ENCODE measurements at regions not wholly inside any gene's neighbourhood (a gene's known extent, or its start where the extent isn't known, plus 50 kb on each side); places are given as distances from the start of the nearest gene placed in this dataset.
A peak's percentile ranks its signal among the peaks of the same experiment; 100 is the strongest.
"Not testable (repeated sequence)": the region's sequence is repeated elsewhere in the genome, so short reads cannot be mapped to it uniquely, and the experiment has no call there.

GRCh38 chr12:97940105-97940504 lies 477.5 kb downstream of the RMST start:
- no peak for DNase-seq

- no peak for DNase-seq
Measured at GRCh38 chr12:97940629-97941028, 478.0 kb downstream of the RMST start.

- no peak for DNase-seq
Measured at GRCh38 chr12:97941686-97942354, 479.2 kb downstream of the RMST start.

DNA sequence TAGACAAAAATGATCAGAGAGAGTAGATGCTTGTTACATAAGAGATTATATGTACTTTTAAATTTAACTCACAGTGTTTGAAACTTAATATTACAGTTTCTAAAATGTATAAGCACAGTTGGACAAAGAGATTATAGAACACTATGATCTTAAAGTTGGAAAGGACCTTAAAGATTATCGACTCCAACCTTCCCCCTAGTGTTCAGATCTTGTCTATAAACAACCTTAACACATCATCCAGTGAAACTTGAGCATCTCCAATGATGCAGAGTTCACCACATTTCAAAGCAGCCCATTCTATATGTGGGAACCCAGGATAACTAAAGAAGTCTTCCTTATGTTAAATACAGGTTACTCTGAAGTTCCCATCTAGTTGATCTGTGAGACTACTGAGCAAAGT lies 480.8 kb downstream of the RMST start:
- no peak for DNase-seq

DNA sequence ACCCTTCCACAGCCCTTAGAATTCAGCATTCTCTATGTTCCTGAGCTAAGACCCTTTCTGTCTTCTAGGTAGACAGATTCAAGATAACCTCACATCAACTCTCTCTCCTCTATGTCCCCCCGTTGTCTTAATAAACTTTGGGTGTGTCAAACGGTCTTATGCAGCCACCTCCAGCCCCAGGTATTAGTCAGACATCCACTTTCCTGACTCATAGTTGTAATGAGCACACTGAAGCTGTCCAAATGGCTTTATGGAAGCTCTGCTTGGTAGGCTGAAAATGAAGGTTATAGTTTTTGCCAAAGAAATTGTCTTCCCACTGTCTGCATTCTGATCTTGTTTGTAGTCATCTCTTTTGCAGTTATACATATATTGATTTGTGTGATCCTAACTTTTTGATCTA lies 482.0 kb downstream of the RMST start:
- DNase-seq = no peak

- DNase-seq = no peak
Measured at GRCh38 chr12:97946701-97947100, 484.1 kb downstream of the RMST start.

DNA sequence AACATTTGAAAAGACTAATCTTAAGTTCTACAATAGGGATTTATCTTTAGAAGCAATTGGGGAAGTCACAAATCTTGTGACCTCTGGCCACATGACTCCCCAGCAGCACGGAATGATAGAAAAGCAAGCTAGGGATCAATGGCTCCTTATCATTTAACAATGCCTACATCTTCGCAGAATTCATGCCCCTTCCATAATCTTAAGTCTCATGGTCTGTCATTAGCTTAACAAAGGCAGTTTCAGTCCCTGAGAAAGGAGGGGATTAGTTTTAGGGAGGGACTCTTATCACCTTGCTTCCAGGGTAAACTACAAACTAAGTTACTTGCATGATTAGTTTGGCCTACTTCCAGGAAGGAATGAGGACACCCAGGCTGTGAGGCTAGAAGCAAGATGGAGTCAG lies 486.0 kb downstream of the RMST start:
- DNase-seq = no peak

GRCh38 chr12:97951239-97951638 lies 488.6 kb downstream of the RMST start:
- no peak for DNase-seq

DNA sequence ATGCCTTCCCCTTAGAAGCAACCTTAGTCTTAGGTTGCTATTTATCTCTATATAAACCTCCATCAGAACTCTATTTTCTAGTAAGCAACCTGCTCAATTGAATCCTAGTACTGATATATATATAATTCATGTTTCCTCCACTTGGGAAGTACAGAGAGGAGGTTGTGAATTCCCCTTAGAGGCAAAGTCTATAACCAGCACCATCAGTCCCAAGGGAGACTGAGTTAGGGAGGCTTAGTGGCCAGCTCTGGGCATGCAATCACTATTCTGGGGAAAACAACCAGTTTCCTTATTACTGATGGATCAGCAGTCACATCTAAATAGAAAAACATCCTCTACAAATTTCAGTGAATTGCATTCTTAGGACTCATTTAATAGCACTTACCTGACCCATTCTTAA lies 489.1 kb downstream of the RMST start:
- DNase-seq = no peak

DNA sequence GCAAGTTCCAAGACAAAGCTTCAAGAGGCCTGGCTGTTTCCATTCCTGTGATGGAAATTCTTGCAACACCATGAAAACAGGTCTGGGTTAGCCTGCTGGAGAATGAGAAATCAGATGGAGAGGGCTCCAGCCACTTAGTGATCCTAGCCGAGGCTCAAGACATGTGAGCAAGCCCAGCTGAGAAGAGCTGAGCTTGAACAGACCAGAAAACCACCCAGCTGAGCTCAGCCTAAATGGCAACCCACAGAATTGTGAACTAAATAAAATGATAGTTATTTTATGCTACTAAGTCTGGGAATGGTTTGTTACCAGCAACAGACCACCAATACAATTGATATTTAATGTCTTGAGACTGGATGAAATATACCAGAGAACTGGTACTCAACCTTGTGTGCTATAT lies 494.5 kb downstream of the RMST start:
- no peak for DNase-seq

DNA sequence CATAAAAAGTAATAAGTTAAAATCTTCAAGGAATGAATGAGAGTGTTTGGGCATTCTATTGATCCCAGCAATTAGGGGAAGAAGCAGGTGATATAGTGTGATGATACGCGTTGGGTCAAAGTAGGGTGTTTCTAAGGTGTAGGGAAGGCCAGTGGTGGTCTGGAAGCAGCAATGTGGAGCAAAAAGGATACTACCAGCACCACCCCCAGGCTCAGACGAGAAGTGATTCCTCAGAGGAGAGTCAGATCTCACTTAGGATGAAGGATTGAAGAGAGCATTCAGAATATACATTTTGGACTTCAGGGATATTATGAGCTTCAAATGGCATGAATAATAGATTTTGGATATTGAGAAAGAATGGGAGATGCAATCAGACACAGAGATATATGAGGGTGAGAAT lies 497.6 kb downstream of the RMST start:
- no peak for DNase-seq

DNA sequence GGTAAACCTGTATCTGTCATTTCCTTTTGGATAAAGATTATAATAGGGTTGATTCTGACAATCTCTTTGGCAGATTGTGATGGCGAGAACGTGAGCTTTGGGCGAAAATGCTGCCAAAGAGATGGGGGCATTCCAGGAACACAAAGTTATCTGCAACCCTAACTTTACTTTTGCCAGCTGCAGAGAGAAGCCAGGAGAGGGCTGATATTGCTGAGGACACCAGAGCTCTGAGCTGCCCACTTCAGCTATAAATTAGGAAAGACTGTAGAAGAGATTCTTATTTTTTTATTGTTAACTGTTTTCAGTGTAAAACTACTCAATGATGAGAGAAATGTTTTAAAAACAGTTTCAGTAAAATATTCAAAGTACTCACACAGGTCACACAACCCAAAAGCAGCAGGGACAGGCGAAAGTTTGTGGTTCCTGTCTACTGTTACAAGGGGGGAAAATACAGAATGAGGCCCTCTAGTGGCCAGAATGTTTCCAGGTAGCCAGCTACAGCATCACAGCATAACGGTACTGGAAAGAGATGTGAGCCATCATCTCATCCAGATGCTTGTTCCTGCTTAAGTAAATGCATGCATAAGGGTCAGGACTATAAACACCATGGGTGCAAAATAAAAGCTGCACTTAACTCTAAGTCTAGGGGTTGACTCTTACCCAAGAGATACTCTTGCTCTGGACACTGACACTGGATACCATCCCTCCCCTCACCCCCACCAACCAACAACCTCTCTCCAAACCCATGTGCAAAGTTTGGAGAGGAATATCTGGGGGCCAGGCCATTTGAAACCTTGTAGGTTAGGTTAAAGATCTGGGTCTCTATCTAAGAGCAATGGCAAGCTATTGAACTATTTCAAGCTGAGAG lies 498.4 kb downstream of the RMST start:
- peak; percentile 2 for DNase-seq

- no peak for DNase-seq
Measured at GRCh38 chr12:97967831-97968230, 505.2 kb downstream of the RMST start.

GRCh38 chr12:97968641-97969197 lies 506.1 kb downstream of the RMST start:
- no peak for DNase-seq

DNA sequence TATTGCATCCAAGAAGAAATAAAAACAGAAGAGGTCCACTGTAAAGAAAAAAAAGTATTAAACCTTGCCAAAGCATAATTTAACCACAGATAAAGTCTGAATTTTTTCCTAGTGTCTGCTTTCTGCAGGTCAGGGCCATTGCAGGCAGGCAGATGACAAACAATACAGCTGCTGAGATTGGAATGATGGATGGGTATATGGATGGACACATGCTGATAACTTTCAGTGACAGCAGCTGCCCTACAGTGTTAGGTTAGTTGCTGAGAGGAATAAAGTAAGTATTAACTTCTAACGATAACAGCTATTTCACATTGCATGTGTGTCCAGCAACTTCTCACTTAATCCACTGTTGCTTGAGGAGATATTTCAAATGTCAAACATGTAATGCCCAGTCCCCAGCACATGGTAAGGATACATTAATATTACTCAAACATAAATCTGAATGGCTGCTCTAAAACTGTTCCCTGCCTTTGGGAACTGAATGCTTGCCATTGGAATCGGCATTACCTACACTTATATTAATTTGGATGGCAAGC lies 515.3 kb downstream of the RMST start:
- DNase-seq = no peak

GRCh38 chr12:97982684-97983083 lies 520.1 kb downstream of the RMST start:
- DNase-seq = no peak

DNA sequence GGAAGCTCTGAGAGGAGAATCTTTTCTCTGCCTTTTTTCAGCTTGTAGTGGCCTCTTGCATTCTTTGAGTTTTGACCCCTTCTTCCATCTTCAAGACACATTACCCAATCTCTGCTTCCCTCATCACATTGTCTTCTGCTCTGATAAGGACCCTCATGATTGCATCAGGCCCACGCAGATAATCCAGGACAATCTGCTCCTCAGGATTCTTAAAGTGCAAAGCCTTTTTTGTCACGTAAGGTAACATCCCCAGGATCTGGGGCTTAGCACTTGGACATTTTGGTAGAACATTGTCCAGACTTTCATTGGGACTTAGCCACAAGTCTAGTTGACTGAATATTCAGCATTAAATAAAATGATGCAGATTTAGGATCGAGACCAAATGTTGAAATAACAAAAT lies 521.2 kb downstream of the RMST start:
- no peak for DNase-seq

DNA sequence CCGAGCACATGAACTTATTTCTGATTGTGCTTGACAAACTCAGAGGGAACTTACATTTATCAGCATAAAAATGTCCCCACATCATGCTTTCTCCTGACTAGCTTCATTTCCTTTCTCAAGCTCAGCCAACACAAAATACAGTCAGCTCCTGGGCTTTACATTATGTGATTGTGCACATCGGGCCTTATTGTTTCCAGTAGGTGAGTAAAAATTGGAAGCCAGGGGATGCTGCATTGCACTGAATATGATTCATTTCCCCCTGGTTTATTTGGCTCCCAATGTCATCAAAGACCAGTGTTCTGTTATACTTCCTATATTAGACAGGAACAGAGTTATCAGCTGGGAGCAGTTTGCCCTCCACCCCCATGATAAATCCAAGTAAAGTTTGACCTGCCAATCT lies 521.8 kb downstream of the RMST start:
- no peak for DNase-seq

GRCh38 chr12:97984974-97985580 lies 522.5 kb downstream of the RMST start:
- DNase-seq = no peak

DNA sequence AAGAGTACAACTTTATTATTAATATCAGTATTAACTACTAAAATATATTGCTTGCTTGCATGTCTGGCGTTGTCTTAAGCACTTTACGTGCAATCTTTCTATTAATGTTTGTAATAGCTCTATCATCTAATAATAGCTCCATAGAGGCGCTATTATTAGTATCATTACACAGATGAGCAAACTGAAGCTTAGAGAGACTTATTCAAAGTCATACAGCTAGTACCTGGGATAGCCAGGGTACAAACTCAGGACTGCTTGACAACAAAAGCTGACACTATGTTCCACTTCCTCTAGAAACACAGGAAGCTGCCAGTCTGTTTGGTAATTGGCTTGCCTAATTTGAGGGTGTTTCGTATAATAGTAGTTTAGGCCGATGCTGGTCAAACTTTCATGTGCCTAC lies 523.2 kb downstream of the RMST start:
- no peak for DNase-seq

GRCh38 chr12:97988588-97988987 lies 526.0 kb downstream of the RMST start:
- not testable (repeated sequence) for DNase-seq

DNA sequence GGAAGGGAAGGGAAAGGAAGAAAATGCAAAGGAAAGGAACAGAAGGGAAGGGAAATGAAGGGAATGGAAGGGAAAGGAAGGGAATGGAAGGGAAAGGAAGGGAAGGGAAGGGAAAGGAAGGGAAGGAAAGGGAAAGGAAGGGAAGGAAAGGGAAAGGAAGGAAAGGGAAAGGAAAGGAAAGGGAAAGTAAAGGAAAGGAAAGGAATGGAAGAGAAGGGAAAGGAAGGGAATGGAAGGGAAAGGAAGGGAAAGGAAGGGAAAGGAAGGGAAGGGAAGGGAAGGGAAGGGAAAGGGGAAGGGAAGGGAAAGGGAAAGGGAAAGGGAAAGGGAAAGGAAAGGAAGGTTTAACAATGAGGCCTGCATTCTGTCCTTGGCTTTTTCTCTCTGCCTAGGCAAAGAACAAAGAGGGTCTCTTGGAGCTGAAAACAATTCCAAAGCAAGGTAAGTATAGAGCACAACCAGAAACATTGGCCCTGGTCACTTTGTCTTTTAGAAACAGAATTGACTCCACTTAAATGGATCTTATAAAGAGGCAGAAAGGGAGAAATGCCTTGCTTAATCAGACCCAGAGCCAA lies 525.9 kb upstream of the TMPO start:
- no peak for DNase-seq

Measured in inflammatory macrophage treated with lipopolysaccharide for 4 hours (primary cell).